ENCODE measurements at regions not wholly inside any gene's neighbourhood (a gene's known extent, or its start where the extent isn't known, plus 50 kb on each side); places are given as distances from the start of the nearest gene placed in this dataset.

GRCh38 chr4:19580095-19580494 is 671.6 kb upstream of the SLIT2 start:
- TF ChIP-seq CTCF (IDR thresholded peaks at IDR 0.05 in 4 of 5, conservative IDR thresholded peaks at IDR 0.05 in 1 of 5) = no peak
- no peak for TF ChIP-seq POLR2A (IDR thresholded peaks at IDR 0.05)

Data from gastrocnemius medialis (tissue), 4 donors.